ENCODE measurements at regions not wholly inside any gene's neighbourhood (a gene's known extent, or its start where the extent isn't known, plus 50 kb on each side); places are given as distances from the start of the nearest gene placed in this dataset.

- Mint-ChIP-seq H3K27ac (no peak overlapping the region), H3K36me3 (no peaks in the 10 kb centered on the region), H3K4me1 (no peaks in the 10 kb centered on the region), H3K4me3 (no peak overlapping the region), H3K27me3 (no peaks in the 10 kb centered on the region), H3K9me3 (peaks cover 6% of the 10 kb centered on the region)
- POLR2A ChIA-PET: no interaction called here
- ATAC-seq (ENCODE audit: low read depth) (no peak), DNase-seq (no peak)
These were observed 1349.6 kb upstream of the CDH8 start for GRCh38 chr16:63385714-63386432.

GRCh38 chr16:63373744-63374143 is 1337.5 kb upstream of the CDH8 start:
- POLR2A ChIA-PET: no interaction called here
- H3K4me1 Mint-ChIP-seq: no peaks in the 10 kb centered on the region
- no peaks in the 10 kb centered on the region for H3K27me3 Mint-ChIP-seq
- no peak overlapping the region for H3K27ac Mint-ChIP-seq
- ATAC-seq (ENCODE audit: low read depth) (no peak), DNase-seq (no peak)
- peaks cover 4% of the 10 kb centered on the region for H3K9me3 Mint-ChIP-seq
- H3K36me3 Mint-ChIP-seq: no peaks in the 10 kb centered on the region
- H3K4me3 Mint-ChIP-seq: no peak overlapping the region

GRCh38 chr16:63372815-63373214 is 1336.6 kb upstream of the CDH8 start:
- POLR2A ChIA-PET: no interaction called here
- Mint-ChIP-seq H3K27ac (no peak overlapping the region), H3K9me3 (peaks cover 4% of the 10 kb centered on the region), H3K4me1 (no peaks in the 10 kb centered on the region), H3K27me3 (no peaks in the 10 kb centered on the region), H3K4me3 (no peak overlapping the region), H3K36me3 (no peaks in the 10 kb centered on the region)
- ATAC-seq (ENCODE audit: low read depth): no peak
- DNase-seq: no peak

GRCh38 chr16:63372283-63372682 is 1336.0 kb upstream of the CDH8 start:
- Mint-ChIP-seq H3K27me3 (no peaks in the 10 kb centered on the region), H3K36me3 (no peaks in the 10 kb centered on the region), H3K27ac (no peak overlapping the region), H3K4me1 (no peaks in the 10 kb centered on the region), H3K4me3 (no peak overlapping the region), H3K9me3 (peaks cover 4% of the 10 kb centered on the region)
- DNase-seq (no peak), ATAC-seq (ENCODE audit: low read depth) (no peak)
- POLR2A ChIA-PET: no interaction called here

GRCh38 chr16:63365649-63366304 is 1329.5 kb upstream of the CDH8 start:
- Mint-ChIP-seq H3K36me3 (no peaks in the 10 kb centered on the region), H3K9me3 (peaks cover 4% of the 10 kb centered on the region), H3K27me3 (no peaks in the 10 kb centered on the region), H3K4me1 (no peaks in the 10 kb centered on the region), H3K4me3 (no peak overlapping the region), H3K27ac (no peak overlapping the region)
- POLR2A ChIA-PET: no interaction called here
- DNase-seq (no peak), ATAC-seq (ENCODE audit: low read depth) (no peak)

GRCh38 chr16:63363738-63364137 is 1327.5 kb upstream of the CDH8 start:
- H3K4me1 Mint-ChIP-seq: no peaks in the 10 kb centered on the region
- H3K27me3 Mint-ChIP-seq: no peaks in the 10 kb centered on the region
- no peaks in the 10 kb centered on the region for H3K36me3 Mint-ChIP-seq
- POLR2A ChIA-PET: no interaction called here
- ATAC-seq (ENCODE audit: low read depth): no peak
- peaks cover 2% of the 10 kb centered on the region for H3K9me3 Mint-ChIP-seq
- H3K4me3 Mint-ChIP-seq: no peak overlapping the region
- no peak overlapping the region for H3K27ac Mint-ChIP-seq
- no peak for DNase-seq

GRCh38 chr16:63361032-63361624 is 1324.9 kb upstream of the CDH8 start:
- POLR2A ChIA-PET: no interaction called here
- Mint-ChIP-seq H3K4me1 (no peaks in the 10 kb centered on the region), H3K9me3 (peaks cover 2% of the 10 kb centered on the region), H3K27ac (no peak overlapping the region), H3K36me3 (no peaks in the 10 kb centered on the region), H3K4me3 (no peak overlapping the region), H3K27me3 (no peaks in the 10 kb centered on the region)
- ATAC-seq (ENCODE audit: low read depth) (no peak), DNase-seq (no peak)

GRCh38 chr16:63349961-63350360 is 1313.7 kb upstream of the CDH8 start:
- H3K9me3 Mint-ChIP-seq: peaks cover 5% of the 10 kb centered on the region
- no peak overlapping the region for H3K4me3 Mint-ChIP-seq
- H3K27ac Mint-ChIP-seq: no peak overlapping the region
- H3K36me3 Mint-ChIP-seq: no peaks in the 10 kb centered on the region
- ATAC-seq (ENCODE audit: low read depth) (no peak), DNase-seq (no peak)
- POLR2A ChIA-PET: no interaction called here
- no peaks in the 10 kb centered on the region for H3K4me1 Mint-ChIP-seq
- no peaks in the 10 kb centered on the region for H3K27me3 Mint-ChIP-seq

- Mint-ChIP-seq H3K9me3 (peaks cover 4% of the 10 kb centered on the region), H3K4me3 (no peak overlapping the region), H3K27me3 (no peaks in the 10 kb centered on the region), H3K4me1 (no peaks in the 10 kb centered on the region), H3K27ac (no peak overlapping the region), H3K36me3 (no peaks in the 10 kb centered on the region)
- POLR2A ChIA-PET: no interaction called here
- DNase-seq (no peak), ATAC-seq (ENCODE audit: low read depth) (no peak)
These were observed 1309.8 kb upstream of the CDH8 start for GRCh38 chr16:63346000-63346399.

GRCh38 chr16:63337264-63337663 is 1301.0 kb upstream of the CDH8 start:
- peaks cover 6% of the 10 kb centered on the region for H3K9me3 Mint-ChIP-seq
- ATAC-seq (ENCODE audit: low read depth) (no peak), DNase-seq (no peak)
- no peaks in the 10 kb centered on the region for H3K4me1 Mint-ChIP-seq
- no peaks in the 10 kb centered on the region for H3K36me3 Mint-ChIP-seq
- H3K4me3 Mint-ChIP-seq: no peak overlapping the region
- POLR2A ChIA-PET: no interaction called here
- H3K27ac Mint-ChIP-seq: no peak overlapping the region
- no peaks in the 10 kb centered on the region for H3K27me3 Mint-ChIP-seq

GRCh38 chr16:63331111-63331510 is 1294.9 kb upstream of the CDH8 start:
- Mint-ChIP-seq H3K4me1 (no peaks in the 10 kb centered on the region), H3K27me3 (no peaks in the 10 kb centered on the region), H3K27ac (no peak overlapping the region), H3K4me3 (no peak overlapping the region), H3K36me3 (no peaks in the 10 kb centered on the region), H3K9me3 (peaks cover 4% of the 10 kb centered on the region)
- DNase-seq (no peak), ATAC-seq (ENCODE audit: low read depth) (no peak)
- POLR2A ChIA-PET: no interaction called here

- POLR2A ChIA-PET: no interaction called here
- Mint-ChIP-seq H3K27ac (no peak overlapping the region), H3K36me3 (no peaks in the 10 kb centered on the region), H3K4me3 (no peak overlapping the region), H3K9me3 (no peaks in the 10 kb centered on the region), H3K4me1 (no peaks in the 10 kb centered on the region), H3K27me3 (no peaks in the 10 kb centered on the region)
- DNase-seq: no peak
- ATAC-seq (ENCODE audit: low read depth): no peak
These were observed 1290.6 kb upstream of the CDH8 start for GRCh38 chr16:63326736-63327339.

- DNase-seq (no peak), ATAC-seq (ENCODE audit: low read depth) (no peak)
- Mint-ChIP-seq H3K4me1 (no peaks in the 10 kb centered on the region), H3K27ac (no peak overlapping the region), H3K9me3 (peaks cover 2% of the 10 kb centered on the region), H3K36me3 (no peaks in the 10 kb centered on the region), H3K4me3 (no peak overlapping the region), H3K27me3 (no peaks in the 10 kb centered on the region)
- POLR2A ChIA-PET: no interaction called here
These were observed 1287.8 kb upstream of the CDH8 start for GRCh38 chr16:63323722-63324705.
